LNCaP clone FGC (cell line): ENCODE measurements at regions not wholly inside any gene's neighbourhood (a gene's known extent, or its start where the extent isn't known, plus 50 kb on each side); places are given as distances from the start of the nearest gene placed in this dataset.

Experiments used
- DNase-seq: peaks from one replicate; pipeline ENCODE4 v3.0.0-alpha.2; 2011; ENCODE audit warnings: low read depth
- H3K4me3 ChIP-seq: 2 replicates; pipeline ENCODE4 v1.5.1; 2011; ENCODE audit warnings: mild to moderate bottlenecking, low read depth, low read length, control low read depth
- CTCF ChIP-seq: IDR thresholded peaks from 2 replicates; pipeline ENCODE4 v1.5.1; 2012; ENCODE audit warnings: mild to moderate bottlenecking; ENCODE audit not compliant: control insufficient read depth, insufficient read depth; ENCODE audit errors: extremely low read depth

DNA sequence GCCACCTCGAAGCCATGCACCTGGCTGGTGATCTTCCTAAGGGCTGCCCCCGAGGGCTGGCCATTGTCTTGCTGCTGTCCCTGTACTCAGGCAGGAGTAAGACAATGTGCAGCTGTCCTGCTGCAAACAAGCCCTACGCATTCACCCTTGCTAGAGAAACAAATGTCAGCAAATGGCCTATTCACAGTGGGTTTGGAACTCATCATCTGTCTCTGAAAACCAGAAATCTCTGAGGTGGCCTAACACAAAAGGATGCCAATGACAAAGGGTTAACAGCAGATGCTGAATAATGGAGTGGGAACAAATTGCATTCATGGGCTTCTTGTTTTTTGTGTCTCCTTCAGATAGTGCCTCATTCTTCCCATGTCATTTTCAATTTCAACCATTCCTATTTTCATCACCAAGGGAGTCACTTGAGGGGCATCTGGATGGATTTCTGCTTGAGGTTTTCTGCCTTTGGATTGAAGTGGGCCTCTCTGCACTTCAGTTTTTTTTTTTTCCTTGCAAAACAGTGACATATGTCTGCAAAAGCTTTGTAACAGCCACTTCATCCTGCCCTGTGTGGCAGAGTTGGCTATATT is 261.6 kb upstream of the VLDLR start:
- no peak overlapping the region for H3K4me3 ChIP-seq
- DNase-seq, result no peak
- TF ChIP-seq CTCF, result no peak

DNA sequence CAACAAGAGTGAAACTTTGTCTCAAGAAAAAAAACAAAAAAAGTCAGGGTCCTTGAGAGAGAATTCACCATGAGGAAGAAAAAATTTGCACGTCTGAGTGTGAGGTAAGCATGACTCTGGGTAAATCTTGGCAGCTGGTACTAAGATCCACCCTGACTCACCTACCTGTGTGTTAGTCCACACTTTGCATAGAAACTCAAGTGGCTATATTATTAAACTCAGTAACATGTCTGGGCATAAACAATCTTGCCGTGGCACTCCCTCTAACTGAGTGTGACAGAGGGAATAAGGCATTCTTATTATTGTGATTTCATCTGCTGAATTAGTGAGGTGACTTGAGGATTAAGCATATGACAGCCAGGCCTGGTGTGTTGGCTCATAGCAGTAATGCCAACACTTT is 259.4 kb upstream of the VLDLR start:
- no peak overlapping the region for H3K4me3 ChIP-seq
- DNase-seq, result no peak
- no peak for TF ChIP-seq CTCF

- no peak overlapping the region for H3K4me3 ChIP-seq
- no peak for TF ChIP-seq CTCF
- no peak for DNase-seq
Measured at GRCh38 chr9:2363138-2363745, 258.3 kb upstream of the VLDLR start.

GRCh38 chr9:2363781-2364180 is 257.8 kb upstream of the VLDLR start:
- DNase-seq, result no peak
- no peak for TF ChIP-seq CTCF
- H3K4me3 ChIP-seq, result no peak overlapping the region

- TF ChIP-seq CTCF, result no peak
Measured at GRCh38 chr9:2367970-2368369, 253.6 kb upstream of the VLDLR start.

DNA sequence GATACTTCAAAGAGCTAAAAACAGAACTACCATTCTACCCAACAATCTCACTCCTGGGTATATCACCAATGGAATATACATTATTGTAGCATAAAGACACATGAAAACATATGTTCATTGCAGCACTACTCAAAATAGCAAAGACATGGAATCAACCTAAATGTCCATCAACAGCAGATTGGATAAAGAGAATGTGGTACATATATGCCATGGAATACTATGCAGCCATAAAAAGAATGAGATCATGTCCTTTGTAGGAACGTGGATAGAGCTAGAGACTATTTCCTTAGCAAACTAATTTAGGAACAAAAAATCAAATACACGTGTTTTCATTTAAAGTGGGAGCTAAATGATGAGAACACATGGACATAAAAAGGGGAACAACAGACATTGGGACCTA is 247.9 kb upstream of the VLDLR start:
- DNase-seq, result no peak
- no peak for TF ChIP-seq CTCF
- no peak overlapping the region for H3K4me3 ChIP-seq

More at GRCh38 chr9:2367970-2368369, 253.6 kb upstream of the VLDLR start:
- DNase-seq, result no peak
- H3K4me3 ChIP-seq, result no peak overlapping the region

- TF ChIP-seq CTCF, result no peak
- H3K4me3 ChIP-seq, result no peak overlapping the region
- DNase-seq, result no peak
Measured at GRCh38 chr9:2375114-2375513, 246.5 kb upstream of the VLDLR start.
